ENCODE measurements at regions not wholly inside any gene's neighbourhood (a gene's known extent, or its start where the extent isn't known, plus 50 kb on each side); places are given as distances from the start of the nearest gene placed in this dataset.

DNA sequence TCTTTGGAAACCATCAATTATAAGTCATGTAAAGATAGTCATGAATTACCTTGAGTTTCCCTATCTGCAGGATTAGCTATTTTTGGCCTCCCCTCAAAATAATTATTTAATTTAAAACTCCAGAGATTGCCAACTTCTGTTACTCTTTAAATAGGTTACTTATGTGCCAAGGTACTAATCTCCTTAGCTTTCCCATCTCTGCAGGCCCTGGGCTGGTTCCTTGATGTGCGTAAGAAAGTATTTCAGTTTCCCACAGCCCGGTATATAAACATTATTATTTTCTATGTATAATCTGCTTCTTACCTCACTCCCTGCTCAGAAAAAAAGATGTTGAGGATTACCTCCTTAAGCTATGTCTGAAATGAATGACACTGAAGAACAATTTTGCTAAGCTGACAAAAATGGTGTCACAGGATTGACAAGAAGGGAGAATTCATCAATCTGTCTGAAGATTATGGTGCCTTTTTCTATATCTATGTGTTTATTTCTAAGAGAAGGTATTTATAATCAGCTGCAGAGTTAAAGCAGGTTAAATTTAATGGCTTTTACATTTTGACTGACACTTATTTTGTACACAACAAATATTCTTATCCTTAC, 1697.2 kb upstream of the PCDH20 start:
- TF ChIP-seq, protein P1, sequence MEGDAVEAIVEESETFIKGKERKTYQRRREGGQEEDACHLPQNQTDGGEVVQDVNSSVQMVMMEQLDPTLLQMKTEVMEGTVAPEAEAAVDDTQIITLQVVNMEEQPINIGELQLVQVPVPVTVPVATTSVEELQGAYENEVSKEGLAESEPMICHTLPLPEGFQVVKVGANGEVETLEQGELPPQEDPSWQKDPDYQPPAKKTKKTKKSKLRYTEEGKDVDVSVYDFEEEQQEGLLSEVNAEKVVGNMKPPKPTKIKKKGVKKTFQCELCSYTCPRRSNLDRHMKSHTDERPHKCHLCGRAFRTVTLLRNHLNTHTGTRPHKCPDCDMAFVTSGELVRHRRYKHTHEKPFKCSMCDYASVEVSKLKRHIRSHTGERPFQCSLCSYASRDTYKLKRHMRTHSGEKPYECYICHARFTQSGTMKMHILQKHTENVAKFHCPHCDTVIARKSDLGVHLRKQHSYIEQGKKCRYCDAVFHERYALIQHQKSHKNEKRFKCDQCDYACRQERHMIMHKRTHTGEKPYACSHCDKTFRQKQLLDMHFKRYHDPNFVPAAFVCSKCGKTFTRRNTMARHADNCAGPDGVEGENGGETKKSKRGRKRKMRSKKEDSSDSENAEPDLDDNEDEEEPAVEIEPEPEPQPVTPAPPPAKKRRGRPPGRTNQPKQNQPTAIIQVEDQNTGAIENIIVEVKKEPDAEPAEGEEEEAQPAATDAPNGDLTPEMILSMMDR (IDR thresholded peaks at IDR 0.05): no peak
- TF ChIP-seq FOXP1 (CRISPR knock-in tag; IDR thresholded peaks at IDR 0.05; ENCODE audit: borderline replicate concordance) (no peak), ZNF121 (CRISPR knock-in tag; IDR thresholded peaks at IDR 0.05) (no peak), ZNF263 (CRISPR knock-in tag; IDR thresholded peaks at IDR 0.05; ENCODE audit: low read depth) (no peak), CBFB (CRISPR knock-in tag; IDR thresholded peaks at IDR 0.05; ENCODE audit: low read depth) (no peak), RELA (CRISPR knock-in tag; IDR thresholded peaks at IDR 0.05; ENCODE audit: borderline replicate concordance) (no peak), ZNF671 (CRISPR knock-in tag; IDR thresholded peaks at IDR 0.05) (no peak), FOXJ3 (CRISPR knock-in tag; IDR thresholded peaks at IDR 0.05; ENCODE audit: borderline replicate concordance) (no peak), SMAD3 (CRISPR knock-in tag; IDR thresholded peaks at IDR 0.05; ENCODE audit: borderline replicate concordance) (no peak)
- TF ChIP-seq, protein P2, sequence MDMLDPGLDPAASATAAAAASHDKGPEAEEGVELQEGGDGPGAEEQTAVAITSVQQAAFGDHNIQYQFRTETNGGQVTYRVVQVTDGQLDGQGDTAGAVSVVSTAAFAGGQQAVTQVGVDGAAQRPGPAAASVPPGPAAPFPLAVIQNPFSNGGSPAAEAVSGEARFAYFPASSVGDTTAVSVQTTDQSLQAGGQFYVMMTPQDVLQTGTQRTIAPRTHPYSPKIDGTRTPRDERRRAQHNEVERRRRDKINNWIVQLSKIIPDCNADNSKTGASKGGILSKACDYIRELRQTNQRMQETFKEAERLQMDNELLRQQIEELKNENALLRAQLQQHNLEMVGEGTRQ (CRISPR knock-in tag; IDR thresholded peaks at IDR 0.05): no peak
- TF ChIP-seq, protein P3, sequence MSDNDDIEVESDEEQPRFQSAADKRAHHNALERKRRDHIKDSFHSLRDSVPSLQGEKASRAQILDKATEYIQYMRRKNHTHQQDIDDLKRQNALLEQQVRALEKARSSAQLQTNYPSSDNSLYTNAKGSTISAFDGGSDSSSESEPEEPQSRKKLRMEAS (CRISPR knock-in tag; IDR thresholded peaks at IDR 0.05): no peak
- TF ChIP-seq, protein P4, sequence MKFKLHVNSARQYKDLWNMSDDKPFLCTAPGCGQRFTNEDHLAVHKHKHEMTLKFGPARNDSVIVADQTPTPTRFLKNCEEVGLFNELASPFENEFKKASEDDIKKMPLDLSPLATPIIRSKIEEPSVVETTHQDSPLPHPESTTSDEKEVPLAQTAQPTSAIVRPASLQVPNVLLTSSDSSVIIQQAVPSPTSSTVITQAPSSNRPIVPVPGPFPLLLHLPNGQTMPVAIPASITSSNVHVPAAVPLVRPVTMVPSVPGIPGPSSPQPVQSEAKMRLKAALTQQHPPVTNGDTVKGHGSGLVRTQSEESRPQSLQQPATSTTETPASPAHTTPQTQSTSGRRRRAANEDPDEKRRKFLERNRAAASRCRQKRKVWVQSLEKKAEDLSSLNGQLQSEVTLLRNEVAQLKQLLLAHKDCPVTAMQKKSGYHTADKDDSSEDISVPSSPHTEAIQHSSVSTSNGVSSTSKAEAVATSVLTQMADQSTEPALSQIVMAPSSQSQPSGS (CRISPR knock-in tag; IDR thresholded peaks at IDR 0.05; ENCODE audit: borderline replicate concordance, low read depth): no peak
- TF ChIP-seq, protein P5, sequence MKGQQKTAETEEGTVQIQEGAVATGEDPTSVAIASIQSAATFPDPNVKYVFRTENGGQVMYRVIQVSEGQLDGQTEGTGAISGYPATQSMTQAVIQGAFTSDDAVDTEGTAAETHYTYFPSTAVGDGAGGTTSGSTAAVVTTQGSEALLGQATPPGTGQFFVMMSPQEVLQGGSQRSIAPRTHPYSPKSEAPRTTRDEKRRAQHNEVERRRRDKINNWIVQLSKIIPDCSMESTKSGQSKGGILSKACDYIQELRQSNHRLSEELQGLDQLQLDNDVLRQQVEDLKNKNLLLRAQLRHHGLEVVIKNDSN (CRISPR knock-in tag; IDR thresholded peaks at IDR 0.05): no peak
